Body of pancreas (tissue), 4 donors: ENCODE measurements at regions not wholly inside any gene's neighbourhood (a gene's known extent, or its start where the extent isn't known, plus 50 kb on each side); places are given as distances from the start of the nearest gene placed in this dataset.

Experiments
- ATAC-seq: fragments of 150-250 bp; one replicate; pipeline ENCODE4 v1.9.1; 2016
- DNase-seq, 4 donors: peaks; one replicate each; pipeline ENCODE4 v3.0.0-alpha.2; 2019
- H3K27ac ChIP-seq, 4 donors: fragments of 200-600 bp; sonication (generic); 1 replicate in 3 of 4; 2 replicates in 1 of 4; pipeline versions ENCODE4 v1.5.1 to v1.6.1; 2016 to 2019; ENCODE audit warnings: mild to moderate bottlenecking in 1 of 4, mixed read lengths in 1 of 4, moderate library complexity in 1 of 4
- H3K27me3 ChIP-seq, 2 donors: fragments of 200-600 bp; sonication (generic); one replicate each; pipeline ENCODE4 v1.6.0; 2016; ENCODE audit warnings: mild to moderate bottlenecking in 1 of 2
- H3K36me3 ChIP-seq, 2 donors: fragments of 200-600 bp; sonication (generic); replicated peaks in 1 of 2; 2 replicates each; pipeline ENCODE4 v1.5.1; 2016; ENCODE audit warnings: low read depth in 2 of 2; ENCODE audit not compliant: insufficient read depth in 1 of 2
- H3K4me1 ChIP-seq: fragments of 200-600 bp; sonication (generic); one replicate; pipeline ENCODE4 v1.6.0; 2016
- H3K4me3 ChIP-seq, 2 donors: fragments of 200-600 bp; sonication (generic); 1 replicate in 1 of 2; 2 replicates in 1 of 2; pipeline ENCODE4 v1.5.1; 2016 to 2019
- H3K9me3 ChIP-seq, 3 donors: fragments of 200-600 bp; sonication (generic); 1 replicate in 2 of 3; 2 replicates in 1 of 3; pipeline ENCODE4 v1.5.1; 2016
- CTCF ChIP-seq, 7 experiments: fragments of 450-650 bp in 4 of 7; fragments of 200-600 bp in 3 of 7; sonication (generic) in 3 of 7; IDR thresholded peaks; one replicate each; pipeline ENCODE4 v1.5.1; 2016 to 2019; ENCODE audit warnings: antibody characterized with exemption in 7 of 7
- POLR2A ChIP-seq, 3 donors: fragments of 450-650 bp; IDR thresholded peaks; one replicate each; pipeline ENCODE4 v1.6.1; 2016; ENCODE audit warnings: antibody characterized with exemption in 3 of 3, mild to moderate bottlenecking in 2 of 3
- WGBS, 2 donors: methylation state at CpG; one replicate each; pipeline ENCODE4 v1.1.5; 2017; 5-methylcytosine and 5-hydroxymethylcytosine counted together
- intact Hi-C: fragments of 100-400 bp; cut with DNase I; formaldehyde crosslinking; loops from one replicate; pipeline ENCODE4 v1.15.1; 2023

DNA sequence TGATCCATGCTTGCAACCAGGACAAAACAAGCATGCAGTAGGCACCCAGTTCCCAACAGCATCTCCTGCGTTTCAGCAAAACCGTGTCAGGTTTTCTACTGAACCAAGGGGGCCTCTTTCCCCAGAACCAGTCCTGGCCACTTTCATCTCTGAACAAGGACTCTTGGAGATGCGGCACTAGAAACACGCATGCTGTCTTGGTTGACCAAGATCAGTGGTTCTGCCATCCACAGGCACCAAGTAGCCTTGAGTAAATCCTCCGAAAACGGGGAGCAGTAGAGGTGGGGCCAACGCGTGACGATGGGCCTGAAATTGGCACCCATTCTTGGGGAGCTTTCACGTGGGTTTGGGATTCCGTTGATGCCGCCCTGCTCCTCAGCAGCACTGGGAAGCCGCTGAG is 62.5 kb upstream of the AJAP1 start:
- no peaks in the 10 kb centered on the region for H3K9me3 ChIP-seq
- intact Hi-C loops: no loop called here
- no peaks in the 10 kb centered on the region for H3K36me3 ChIP-seq
- no peaks in the 10 kb centered on the region for H3K4me1 ChIP-seq
- no peak overlapping the region for H3K4me3 ChIP-seq
- H3K27me3 ChIP-seq: no peaks in the 10 kb centered on the region
- ATAC-seq: no peak
- WGBS, 2 donors: 76% methylated on average over 13 of the region's 13 CpGs
- DNase-seq: no peak
- TF ChIP-seq POLR2A (IDR thresholded peaks at IDR 0.05) (no peak), CTCF (IDR thresholded peaks at IDR 0.05) (no peak)
- H3K27ac ChIP-seq: no peak overlapping the region

- Histone ChIP-seq H3K4me1 (no peaks in the 10 kb centered on the region), H3K27ac (no peak overlapping the region), H3K36me3 (no peaks in the 10 kb centered on the region), H3K9me3 (no peaks in the 10 kb centered on the region), H3K4me3 (no peak overlapping the region), H3K27me3 (no peaks in the 10 kb centered on the region)
- TF ChIP-seq POLR2A (IDR thresholded peaks at IDR 0.05) (no peak), CTCF (IDR thresholded peaks at IDR 0.05) (no peak)
- no peak for DNase-seq
- intact Hi-C loops: no loop called here
- 63 to 84% methylated on average over 4 to 7 of the region's 7 CpGs for WGBS, 2 donors
- no peak for ATAC-seq
Measured at GRCh38 chr1:4593106-4593505, 61.3 kb upstream of the AJAP1 start.

DNA sequence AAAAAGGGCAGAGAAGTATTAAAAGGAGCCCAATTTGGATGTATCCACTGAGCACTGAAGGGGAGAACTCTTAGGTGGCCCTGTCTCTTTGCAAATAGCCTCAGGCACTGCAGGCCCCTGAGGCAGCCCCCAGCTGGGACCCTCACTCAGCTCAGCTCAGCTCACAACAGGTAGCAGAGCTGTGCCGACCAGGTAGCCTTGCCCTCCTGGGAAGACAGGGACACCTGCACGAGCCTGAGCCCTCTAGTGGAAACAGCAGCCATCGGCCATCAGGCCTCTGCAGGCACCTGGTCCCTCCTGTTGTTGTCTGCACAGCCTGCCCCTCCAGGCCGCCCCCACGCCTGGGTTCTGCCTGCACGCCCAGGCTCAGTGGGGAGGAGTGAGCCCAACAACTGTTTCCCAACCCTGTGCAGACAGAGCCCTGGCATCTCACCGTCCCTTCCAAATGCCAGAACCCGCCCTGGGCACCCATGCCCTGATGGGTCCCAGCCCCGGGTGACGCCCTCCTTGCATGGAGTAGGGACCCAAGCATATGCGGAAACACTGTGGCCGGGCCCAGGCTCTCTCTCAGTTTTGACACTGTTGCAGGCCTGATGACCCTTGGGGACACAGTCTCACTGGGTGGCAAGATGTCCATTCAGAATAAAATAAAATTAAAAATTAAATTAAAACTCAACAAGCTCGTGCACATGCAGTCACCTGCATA is 60.0 kb upstream of the AJAP1 start:
- WGBS, 2 donors: 58 to 69% methylated on average over 12 of the region's 13 CpGs
- no peak overlapping the region for H3K4me3 ChIP-seq
- TF ChIP-seq CTCF (IDR thresholded peaks at IDR 0.05): peak in 4 of 7 experiments; percentile 19 to 43 (median 28)
- TF ChIP-seq POLR2A (IDR thresholded peaks at IDR 0.05): no peak
- H3K4me1 ChIP-seq: no peaks in the 10 kb centered on the region
- H3K9me3 ChIP-seq: no peaks in the 10 kb centered on the region
- ATAC-seq (no peak), DNase-seq (peak in 3 of 4 donors; percentile 28 to 47 (median 32))
- no peaks in the 10 kb centered on the region for H3K27me3 ChIP-seq
- H3K27ac ChIP-seq: no peak overlapping the region
- H3K36me3 ChIP-seq: no peaks in the 10 kb centered on the region
- intact Hi-C loops: no loop called here

DNA sequence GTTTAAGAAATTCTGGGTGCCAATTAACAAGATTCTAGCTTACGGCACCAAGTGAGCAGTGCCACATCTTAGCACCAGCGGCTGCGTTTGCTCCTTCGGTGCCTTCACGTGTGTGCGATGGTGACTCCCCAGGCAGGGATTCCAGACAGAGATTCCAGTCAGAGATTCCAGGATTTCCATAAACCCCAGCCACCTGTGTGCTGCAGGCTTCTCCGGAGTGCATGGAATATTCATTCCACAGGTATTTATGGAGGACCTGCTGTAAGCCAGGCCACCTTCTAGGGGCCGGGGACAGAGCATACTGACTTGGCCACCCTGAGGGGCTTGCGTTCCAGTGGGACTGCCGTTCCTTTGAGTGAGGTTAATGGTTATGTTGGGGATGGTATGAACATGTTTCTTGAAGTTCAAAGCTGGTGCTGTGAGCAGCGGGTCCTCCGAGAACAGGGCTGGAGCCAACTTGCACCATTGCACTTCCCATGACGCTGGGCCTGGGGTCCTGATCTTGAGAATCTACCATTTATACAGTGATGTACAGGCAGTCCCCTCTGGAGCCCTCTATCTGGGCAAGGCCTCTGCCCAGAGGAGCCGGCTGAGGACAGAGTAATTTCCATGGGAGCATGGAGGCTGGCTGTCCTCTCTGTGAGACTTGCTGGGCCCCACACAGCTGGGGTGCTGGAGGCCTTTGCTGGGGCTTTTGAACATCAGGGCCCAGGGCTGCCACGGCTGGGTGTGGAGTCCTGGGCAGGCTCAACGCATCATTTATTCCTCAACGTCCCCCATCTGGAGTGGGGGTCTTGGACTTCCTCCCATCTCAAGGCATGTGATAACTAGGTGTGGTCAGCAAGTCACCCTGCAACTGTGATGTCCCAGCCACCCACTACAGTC is 58.8 kb upstream of the AJAP1 start:
- intact Hi-C loops: no loop called here
- Histone ChIP-seq H3K27ac (no peak overlapping the region), H3K4me1 (no peaks in the 10 kb centered on the region), H3K27me3 (no peaks in the 10 kb centered on the region), H3K4me3 (no peak overlapping the region), H3K9me3 (no peaks in the 10 kb centered on the region), H3K36me3 (no peaks in the 10 kb centered on the region)
- TF ChIP-seq CTCF (IDR thresholded peaks at IDR 0.05) (no peak), POLR2A (IDR thresholded peaks at IDR 0.05) (no peak)
- DNase-seq: no peak
- ATAC-seq: no peak
- 84 to 86% methylated on average over 14 to 17 of the region's 17 CpGs for WGBS, 2 donors
